Smooth muscle cell (in vitro differentiated cells): ENCODE measurements at regions not wholly inside any gene's neighbourhood (a gene's known extent, or its start where the extent isn't known, plus 50 kb on each side); places are given as distances from the start of the nearest gene placed in this dataset.
A peak's percentile ranks its signal among the peaks of the same experiment; 100 is the strongest.

ENCODE experiments used
- DNase-seq: peaks from one replicate; lab custom pipeline; 2025; ENCODE audit not compliant: unreplicated experiment; lab: John Stamatoyannopoulos, UW
- H2AFZ ChIP-seq: fragments of 200-600 bp; sonication (generic); 2 replicates; pipeline ENCODE4 v1.6.0; 2016; ENCODE audit warnings: antibody characterized with exemption, low read depth, mild to moderate bottlenecking
- H3F3A ChIP-seq: fragments of 200-600 bp; sonication (generic); 2 replicates; pipeline ENCODE4 v1.6.0; 2017; ENCODE audit warnings: antibody characterized with exemption, low read depth
- H3K27ac ChIP-seq: fragments of 200-600 bp; sonication (generic); 2 replicates; pipeline ENCODE4 v1.5.1; 2016; ENCODE audit warnings: low read depth, mild to moderate bottlenecking
- H3K27me3 ChIP-seq: fragments of 200-600 bp; sonication (generic); 2 replicates; pipeline ENCODE4 v1.6.1; 2016; ENCODE audit warnings: low read depth, mild to moderate bottlenecking
- H3K36me3 ChIP-seq: fragments of 200-600 bp; sonication (generic); 2 replicates; pipeline ENCODE4 v1.5.1; 2016; ENCODE audit warnings: low read depth
- H3K4me1 ChIP-seq: fragments of 200-600 bp; sonication (generic); 2 replicates; pipeline ENCODE4 v1.5.1; 2016; ENCODE audit warnings: low read depth
- H3K4me2 ChIP-seq: fragments of 200-600 bp; sonication (generic); 2 replicates; pipeline ENCODE4 v1.6.0; 2016; ENCODE audit warnings: mild to moderate bottlenecking
- H3K4me3 ChIP-seq: fragments of 200-600 bp; sonication (generic); 2 replicates; pipeline ENCODE4 v1.5.1; 2016; ENCODE audit warnings: mild to moderate bottlenecking
- H3K79me2 ChIP-seq: fragments of 200-600 bp; sonication (generic); 2 replicates; pipeline ENCODE4 v1.6.0; 2016; ENCODE audit warnings: low read depth, mild to moderate bottlenecking
- H3K9ac ChIP-seq: fragments of 200-600 bp; sonication (generic); 2 replicates; pipeline ENCODE4 v1.6.0; 2016; ENCODE audit warnings: low read depth
- H3K9me3 ChIP-seq: fragments of 200-600 bp; sonication (generic); replicated peaks from 2 replicates; pipeline ENCODE4 v1.5.1; 2016; ENCODE audit warnings: low read depth
- H4K20me1 ChIP-seq: fragments of 200-600 bp; sonication (generic); 2 replicates; pipeline ENCODE4 v1.6.0; 2016; ENCODE audit warnings: low read depth
- WGBS: methylation state at CpG from one replicate; pipeline ENCODE4 v1.1.7; 2016; ENCODE audit warnings: low lambda C conversion rate; 5-methylcytosine and 5-hydroxymethylcytosine counted together
- TF ChIP-seq, protein P1 (sequence below): fragments of 200-600 bp; sonication (generic); IDR thresholded peaks from 2 replicates; pipeline ENCODE4 v1.5.1; 2017; ENCODE audit warnings: borderline replicate concordance, mild to moderate bottlenecking, antibody characterized with exemption; ENCODE audit not compliant: insufficient read depth, poor library complexity, severe bottlenecking

DNA sequence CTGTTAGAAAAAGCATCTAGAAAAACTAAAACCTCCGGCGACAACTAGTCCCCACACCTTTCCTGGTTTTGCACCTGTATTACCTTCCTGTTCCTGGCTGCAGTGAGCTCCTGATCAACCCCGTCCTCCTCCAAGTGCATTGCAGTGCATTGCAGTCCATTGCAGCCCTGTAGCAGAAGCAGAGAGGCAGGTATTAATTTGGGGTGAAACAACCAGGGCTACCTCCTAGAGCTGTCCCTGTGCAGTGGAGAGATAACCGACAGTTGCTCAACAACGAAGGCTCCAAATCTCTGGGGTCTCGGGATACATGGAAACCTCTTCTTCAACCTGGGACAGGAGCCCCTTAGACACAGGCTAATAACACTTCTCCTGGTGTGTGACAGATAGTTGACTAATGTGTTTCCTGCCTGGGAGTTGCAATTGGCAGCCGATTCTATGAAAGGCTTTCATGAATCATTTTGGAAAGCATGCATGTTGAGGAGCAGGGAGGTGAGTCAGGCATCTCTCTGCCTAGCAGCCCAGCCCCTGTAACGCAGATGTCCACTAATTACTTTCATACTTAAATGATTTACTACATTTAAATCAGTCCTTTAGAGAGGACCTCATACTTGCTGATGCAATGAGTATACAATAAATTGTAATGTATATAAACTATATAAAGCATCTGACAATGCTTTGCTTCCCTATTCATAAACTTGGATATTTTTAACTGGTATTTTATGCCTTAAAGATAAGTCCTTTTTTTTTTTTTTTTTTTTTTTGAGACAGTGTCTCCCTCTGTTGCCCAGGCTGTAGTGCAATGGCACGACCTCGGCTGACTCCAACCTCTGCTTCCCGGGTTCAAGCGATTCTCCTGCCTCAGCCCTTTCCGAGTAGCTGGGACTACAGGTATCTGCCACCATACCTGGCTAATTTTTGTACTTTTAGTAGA is 59.0 kb downstream of the PRR15 start:
- WGBS, result 73% methylated on average over 13 of the region's 13 CpGs

GRCh38 chr7:29623973-29624372 is 60.3 kb downstream of the PRR15 start:
- Histone ChIP-seq H3K9me3 (no peaks in the 10 kb centered on the region), H4K20me1 (no peaks in the 10 kb centered on the region), H3K36me3 (no peaks in the 10 kb centered on the region), H2AFZ (no peak overlapping the region), H3K4me1 (no peaks in the 10 kb centered on the region), H3K4me2 (no peak overlapping the region), H3K27ac (no peak overlapping the region), H3K27me3 (peaks cover 23% of the 10 kb centered on the region), H3K79me2 (no peaks in the 10 kb centered on the region), H3K9ac (no peak overlapping the region), H3F3A (no peaks in the 10 kb centered on the region), H3K4me3 (no peak overlapping the region)
- DNase-seq, result no peak
- TF ChIP-seq, protein P1, sequence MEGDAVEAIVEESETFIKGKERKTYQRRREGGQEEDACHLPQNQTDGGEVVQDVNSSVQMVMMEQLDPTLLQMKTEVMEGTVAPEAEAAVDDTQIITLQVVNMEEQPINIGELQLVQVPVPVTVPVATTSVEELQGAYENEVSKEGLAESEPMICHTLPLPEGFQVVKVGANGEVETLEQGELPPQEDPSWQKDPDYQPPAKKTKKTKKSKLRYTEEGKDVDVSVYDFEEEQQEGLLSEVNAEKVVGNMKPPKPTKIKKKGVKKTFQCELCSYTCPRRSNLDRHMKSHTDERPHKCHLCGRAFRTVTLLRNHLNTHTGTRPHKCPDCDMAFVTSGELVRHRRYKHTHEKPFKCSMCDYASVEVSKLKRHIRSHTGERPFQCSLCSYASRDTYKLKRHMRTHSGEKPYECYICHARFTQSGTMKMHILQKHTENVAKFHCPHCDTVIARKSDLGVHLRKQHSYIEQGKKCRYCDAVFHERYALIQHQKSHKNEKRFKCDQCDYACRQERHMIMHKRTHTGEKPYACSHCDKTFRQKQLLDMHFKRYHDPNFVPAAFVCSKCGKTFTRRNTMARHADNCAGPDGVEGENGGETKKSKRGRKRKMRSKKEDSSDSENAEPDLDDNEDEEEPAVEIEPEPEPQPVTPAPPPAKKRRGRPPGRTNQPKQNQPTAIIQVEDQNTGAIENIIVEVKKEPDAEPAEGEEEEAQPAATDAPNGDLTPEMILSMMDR, result no peak
- WGBS, result 71% methylated on average over 2 of the region's 2 CpGs

More for the DNA sequence above, 59.0 kb downstream of the PRR15 start:
- Histone ChIP-seq H3K36me3 (no peaks in the 10 kb centered on the region), H3K27me3 (peaks cover 16% of the 10 kb centered on the region), H3K4me1 (no peaks in the 10 kb centered on the region), H4K20me1 (no peaks in the 10 kb centered on the region), H3K4me3 (no peak overlapping the region), H3K4me2 (peak overlapping the region; percentile 56), H3F3A (no peaks in the 10 kb centered on the region), H3K9me3 (no peaks in the 10 kb centered on the region), H3K9ac (no peak overlapping the region), H2AFZ (no peak overlapping the region), H3K79me2 (no peaks in the 10 kb centered on the region), H3K27ac (peak overlapping the region; percentile 68)
- TF ChIP-seq, protein P1, result no peak
- no peak for DNase-seq

DNA sequence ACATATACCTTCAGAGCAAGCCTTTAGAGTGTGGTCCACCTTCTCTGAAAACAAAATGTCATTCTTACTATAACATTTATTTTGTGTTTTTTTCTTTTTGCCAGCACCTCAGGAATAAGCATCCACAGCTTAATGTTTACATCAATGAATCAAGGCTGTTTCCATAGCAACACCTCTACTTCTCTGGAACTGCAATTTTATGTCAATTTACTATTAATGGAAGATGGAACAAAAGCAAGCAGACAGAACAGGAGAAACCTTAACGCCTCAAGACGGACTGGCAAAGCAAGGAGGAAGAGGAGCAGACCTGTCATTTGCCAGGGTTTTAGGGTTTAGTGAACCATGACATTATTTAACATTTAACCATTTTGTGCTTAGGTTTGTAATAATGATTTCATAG is 63.1 kb downstream of the PRR15 start:
- Histone ChIP-seq H3K36me3 (no peaks in the 10 kb centered on the region), H3F3A (no peaks in the 10 kb centered on the region), H3K4me3 (no peak overlapping the region), H3K27me3 (peaks cover 23% of the 10 kb centered on the region), H4K20me1 (no peaks in the 10 kb centered on the region), H3K4me1 (no peaks in the 10 kb centered on the region), H3K9ac (no peak overlapping the region), H2AFZ (no peak overlapping the region), H3K27ac (no peak overlapping the region), H3K9me3 (no peaks in the 10 kb centered on the region), H3K79me2 (no peaks in the 10 kb centered on the region), H3K4me2 (no peak overlapping the region)
- no peak for DNase-seq
- TF ChIP-seq, protein P1, result no peak
- WGBS, result 88% methylated on average over 2 of the region's 2 CpGs
